HG03108 (cell line): ENCODE measurements at regions not wholly inside any gene's neighbourhood (a gene's known extent, or its start where the extent isn't known, plus 50 kb on each side); places are given as distances from the start of the nearest gene placed in this dataset.
"Not testable (repeated sequence)": the region's sequence is repeated elsewhere in the genome, so short reads cannot be mapped to it uniquely, and the experiment has no call there.

Experiments used
- ATAC-seq: cut with Tn5 transposase; IDR thresholded peaks from one replicate; pipeline ENCODE4 v1.9.1; 2021; ENCODE audit warnings: moderate library complexity; ENCODE audit not compliant: unreplicated experiment

- no peak for ATAC-seq
Measured at GRCh38 chr18:78240101-78240500, 739.5 kb upstream of the SALL3 start.

- ATAC-seq = no peak
Measured at GRCh38 chr18:78240627-78241252, 738.9 kb upstream of the SALL3 start.

GRCh38 chr18:78241535-78242253, 737.9 kb upstream of the SALL3 start:
- ATAC-seq = no peak

DNA sequence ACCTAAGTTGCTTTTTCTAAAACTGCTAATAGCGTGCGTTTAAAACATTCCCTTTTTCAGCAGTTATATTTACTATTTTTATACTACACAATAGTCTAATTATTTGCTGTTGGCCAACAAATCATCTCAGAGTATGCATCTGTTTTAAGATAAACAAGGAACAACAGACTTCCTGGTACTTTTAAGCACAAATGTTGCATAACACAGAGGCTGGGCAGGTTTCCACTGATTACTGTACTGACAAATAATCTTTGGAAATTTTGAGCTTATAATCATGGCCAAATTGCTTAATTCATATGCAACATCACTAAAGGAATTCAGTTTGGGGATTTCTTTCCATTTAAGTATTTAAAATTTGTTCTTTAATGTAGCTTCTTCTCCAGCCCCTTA, 737.4 kb upstream of the SALL3 start:
- no peak for ATAC-seq

- no peak for ATAC-seq
Measured at GRCh38 chr18:78242806-78243205, 736.8 kb upstream of the SALL3 start.

DNA sequence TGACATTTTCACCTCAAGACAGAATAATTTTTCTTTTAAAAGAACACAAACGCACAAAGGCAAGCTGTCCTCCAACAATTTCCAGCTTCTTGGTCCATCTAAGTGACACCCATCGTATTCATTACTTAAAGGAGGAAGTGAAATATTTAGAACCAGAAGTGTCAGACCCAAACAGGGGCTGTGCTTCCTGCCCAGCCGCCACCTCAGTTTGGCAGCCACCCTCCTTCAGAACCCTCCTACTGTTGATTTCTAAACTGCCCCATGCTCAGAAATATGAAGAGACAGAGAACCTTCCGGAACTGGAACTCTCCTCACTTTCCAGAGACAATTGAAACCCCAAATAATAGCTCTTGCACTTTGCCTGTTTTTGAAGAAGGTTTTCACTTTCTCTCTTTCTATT, 734.8 kb upstream of the SALL3 start:
- no peak for ATAC-seq

- ATAC-seq = no peak
Measured at GRCh38 chr18:78245451-78245850, 734.2 kb upstream of the SALL3 start.

- no peak for ATAC-seq
Measured at GRCh38 chr18:78246050-78246449, 733.6 kb upstream of the SALL3 start.

DNA sequence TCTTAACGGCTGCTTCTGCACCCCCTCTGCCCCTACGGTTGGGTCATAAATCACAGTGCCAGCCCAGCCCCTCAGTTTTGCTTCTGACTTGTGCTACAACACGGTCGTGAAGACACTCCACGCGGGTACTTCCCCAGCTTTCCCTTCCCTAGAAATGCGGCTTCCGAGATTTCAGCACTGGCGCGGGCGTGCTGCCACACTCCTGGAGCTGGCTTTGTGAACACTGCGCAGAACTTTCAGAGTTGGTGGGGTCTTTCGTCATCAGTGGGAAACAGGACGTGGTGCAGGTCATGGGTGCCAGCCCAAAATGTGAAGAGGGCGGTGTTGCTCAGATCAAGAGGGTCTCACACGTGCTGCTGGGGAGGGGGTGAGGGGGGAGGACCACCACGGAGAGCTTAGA, 733.0 kb upstream of the SALL3 start:
- ATAC-seq = no peak

DNA sequence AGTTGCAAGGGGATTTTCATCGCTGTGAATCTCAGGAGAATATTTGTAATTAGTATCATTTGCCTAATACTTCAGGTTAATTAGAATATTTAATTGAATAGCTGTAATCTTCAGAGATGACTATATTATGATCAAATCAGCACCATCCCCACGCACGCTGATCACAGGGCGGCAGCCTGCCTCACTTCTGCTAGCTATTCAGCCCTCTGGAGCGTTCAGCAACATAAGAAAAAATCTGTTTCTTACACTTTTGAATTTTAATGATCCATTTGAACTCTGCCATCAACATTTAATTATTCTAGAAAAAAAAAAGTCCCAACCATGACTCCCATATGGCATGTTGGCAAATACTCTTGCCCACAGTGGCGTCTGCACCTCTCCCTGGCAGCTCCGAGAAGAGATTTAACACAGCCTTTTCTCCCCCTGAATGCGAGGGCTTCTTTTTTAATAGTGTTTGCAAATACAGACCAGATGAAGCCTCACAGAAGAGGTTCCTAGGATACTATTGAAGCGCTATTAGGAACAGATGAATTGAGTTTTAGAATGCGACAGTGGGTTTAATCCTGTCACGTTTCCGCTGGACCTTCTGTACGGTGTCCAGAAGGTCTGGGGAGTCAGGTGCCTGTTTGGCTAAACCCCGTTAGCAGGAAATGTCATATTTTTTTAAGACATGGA, 731.9 kb upstream of the SALL3 start:
- ATAC-seq = no peak

DNA sequence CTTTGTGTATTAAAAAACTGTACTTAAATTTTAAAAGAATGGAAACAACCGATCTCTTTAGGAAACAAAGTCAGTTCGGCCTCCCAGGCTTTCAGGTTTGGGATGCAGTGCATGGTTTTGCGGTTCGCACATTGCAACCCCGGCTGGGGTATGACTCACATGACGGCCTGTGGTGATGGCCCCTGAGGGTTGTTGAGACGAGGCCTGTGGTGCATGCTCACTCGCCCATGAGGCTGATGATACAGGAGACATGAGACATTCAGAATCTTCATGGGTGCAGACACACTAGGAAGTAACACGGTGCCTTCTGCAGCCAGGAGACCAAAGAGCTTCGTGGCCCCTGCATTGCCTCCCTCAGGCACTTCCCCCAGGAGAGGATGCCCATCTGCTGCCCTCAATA, 724.6 kb upstream of the SALL3 start:
- no peak for ATAC-seq

- ATAC-seq = no peak
Measured at GRCh38 chr18:78268226-78268988, 711.2 kb upstream of the SALL3 start.

GRCh38 chr18:78271790-78272189, 707.8 kb upstream of the SALL3 start:
- no peak for ATAC-seq

GRCh38 chr18:78273876-78274275, 705.7 kb upstream of the SALL3 start:
- no peak for ATAC-seq

DNA sequence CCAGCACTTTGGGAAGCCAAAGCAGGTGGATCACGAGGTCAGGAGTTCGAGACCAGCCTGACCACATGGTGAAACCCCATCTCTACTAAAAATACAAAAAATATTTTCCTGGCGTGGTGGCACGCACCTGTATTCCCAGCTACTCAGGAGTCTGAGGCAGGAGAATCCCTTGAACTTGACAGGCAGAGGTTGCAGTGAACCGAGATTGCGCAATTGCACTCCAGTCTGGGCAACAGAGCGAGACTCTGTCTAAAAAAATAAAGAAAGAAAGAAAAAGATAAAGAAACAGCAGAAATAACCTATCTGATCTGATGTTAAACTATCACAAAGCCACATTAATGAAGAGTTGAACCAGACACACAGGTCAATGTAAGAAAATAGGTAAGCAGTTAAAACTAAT, 696.2 kb upstream of the SALL3 start:
- not testable (repeated sequence) for ATAC-seq

GRCh38 chr18:78292618-78293380, 686.8 kb upstream of the SALL3 start:
- no peak for ATAC-seq

- ATAC-seq = no peak
Measured at GRCh38 chr18:78293540-78293939, 686.1 kb upstream of the SALL3 start.

DNA sequence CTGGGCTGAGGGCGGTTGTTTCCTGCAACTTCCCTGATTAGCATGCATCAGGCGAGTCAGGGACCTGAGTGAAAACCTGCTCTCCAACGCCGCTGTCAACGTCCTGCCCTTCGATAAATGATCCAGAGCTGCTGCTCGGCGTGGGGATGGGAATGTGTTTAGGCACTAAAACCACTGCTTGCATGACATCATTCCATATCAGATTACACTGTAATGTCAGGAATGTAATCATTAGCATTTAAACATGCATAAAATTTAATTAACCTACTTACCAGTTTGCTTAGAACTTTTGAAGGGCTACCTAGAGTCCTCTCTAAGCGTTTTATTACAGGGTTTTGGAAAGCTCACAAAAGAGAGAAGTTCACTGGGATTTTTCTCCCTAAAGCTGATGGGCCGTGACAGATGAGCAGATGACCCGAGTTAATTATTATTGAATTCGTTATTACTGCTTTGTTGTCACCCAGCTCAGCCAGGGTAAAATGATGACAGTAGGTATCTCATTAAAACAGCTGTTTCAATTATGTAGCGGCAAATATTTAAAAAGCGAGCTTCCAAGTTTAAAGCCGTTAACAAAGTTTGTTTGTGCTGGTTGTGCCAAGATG, 685.6 kb upstream of the SALL3 start:
- ATAC-seq = no peak

GRCh38 chr18:78295262-78295661, 684.4 kb upstream of the SALL3 start:
- no peak for ATAC-seq

- ATAC-seq = no peak
Measured at GRCh38 chr18:78296166-78296565, 683.5 kb upstream of the SALL3 start.
